ENCODE measurements at regions not wholly inside any gene's neighbourhood (a gene's known extent, or its start where the extent isn't known, plus 50 kb on each side); places are given as distances from the start of the nearest gene placed in this dataset.

DNA sequence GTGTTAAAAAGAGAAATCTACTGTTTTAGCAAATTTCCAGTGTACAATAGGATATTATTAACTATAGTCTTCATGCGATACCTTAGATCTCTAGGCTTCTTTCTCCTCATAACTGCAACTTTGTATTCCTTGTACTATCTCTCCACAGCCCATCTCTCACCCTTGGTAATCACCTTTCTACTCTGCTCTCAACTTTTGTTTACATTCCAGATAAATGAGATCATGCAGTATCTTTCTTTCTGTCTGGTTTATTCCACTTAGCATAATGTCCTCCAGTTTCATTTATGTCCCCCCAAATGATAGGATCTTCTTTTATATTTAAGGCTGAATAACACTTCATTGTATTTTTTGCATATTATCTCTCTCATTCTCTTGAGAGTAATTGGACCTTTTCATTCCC lies 165.5 kb downstream of the HS3ST1 start:
- H3K36me3 ChIP-seq, result no peaks in the 10 kb centered on the region
- no peak overlapping the region for H3K27ac ChIP-seq
- no peak overlapping the region for H3K4me3 ChIP-seq
- WGBS, 2 donors, result 74 to 79% methylated on average over 1 of the region's 1 CpG
- no peak for TF ChIP-seq CTCF (IDR thresholded peaks at IDR 0.05)
- TF ChIP-seq POLR2A (IDR thresholded peaks at IDR 0.05), result no peak
- TF ChIP-seq EP300 (IDR thresholded peaks at IDR 0.05), result no peak
- H3K4me1 ChIP-seq, result no peaks in the 10 kb centered on the region
- DNase-seq (ENCODE audit: low spot score in 2 of 2), result no peak
- peaks cover 0 to 8% (median 0%) of the 10 kb centered on the region in 4 donors for H3K9me3 ChIP-seq
- no peaks in the 10 kb centered on the region for H3K27me3 ChIP-seq

DNA sequence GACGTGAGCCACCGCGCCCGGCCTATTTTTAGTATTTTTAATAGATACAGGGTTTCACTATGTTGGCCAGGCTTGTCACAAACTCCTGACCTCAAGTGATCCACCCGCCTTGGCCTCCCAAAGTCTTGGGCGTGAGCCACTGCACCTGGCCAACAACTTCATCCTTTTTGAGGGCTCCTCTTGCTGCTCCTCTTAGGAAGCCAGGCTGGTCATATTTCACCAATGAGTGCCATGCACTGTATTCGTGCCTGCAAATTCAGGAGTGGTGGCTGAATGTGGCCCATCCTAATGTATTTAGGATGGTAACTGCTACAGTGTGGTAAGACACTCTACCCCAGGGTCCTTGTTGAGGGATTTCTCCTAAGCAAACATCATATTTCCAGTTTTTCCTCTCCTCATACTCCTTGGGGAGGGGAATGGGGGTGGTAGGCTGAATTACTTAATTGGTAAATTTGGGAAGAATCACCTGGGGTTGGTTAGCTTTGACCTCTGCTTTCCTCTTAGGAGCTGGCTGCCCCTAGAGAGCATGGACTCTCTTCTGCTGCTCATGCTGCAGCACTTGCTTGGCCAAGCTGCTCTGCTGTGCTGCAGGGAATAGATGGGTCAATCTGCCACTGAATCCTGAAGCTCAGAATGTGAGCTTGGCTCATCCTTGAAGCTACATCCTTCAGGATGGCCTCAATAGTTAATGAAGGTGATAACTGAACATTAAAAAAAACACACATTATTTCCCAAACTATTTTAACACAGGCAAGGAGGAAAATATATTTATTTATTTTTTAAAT lies 167.4 kb downstream of the HS3ST1 start:
- H3K27ac ChIP-seq, result no peak overlapping the region
- TF ChIP-seq EP300 (IDR thresholded peaks at IDR 0.05) (no peak), POLR2A (IDR thresholded peaks at IDR 0.05) (no peak), CTCF (IDR thresholded peaks at IDR 0.05) (no peak)
- no peak overlapping the region for H3K4me3 ChIP-seq
- WGBS, 2 donors, result 91 to 100% methylated on average over 7 of the region's 7 CpGs
- H3K9me3 ChIP-seq, result peaks cover 0 to 6% (median 0%) of the 10 kb centered on the region in 4 donors
- H3K36me3 ChIP-seq, result no peaks in the 10 kb centered on the region
- DNase-seq (ENCODE audit: low spot score in 2 of 2), result no peak
- H3K27me3 ChIP-seq, result no peaks in the 10 kb centered on the region
- H3K4me1 ChIP-seq, result no peaks in the 10 kb centered on the region

DNA sequence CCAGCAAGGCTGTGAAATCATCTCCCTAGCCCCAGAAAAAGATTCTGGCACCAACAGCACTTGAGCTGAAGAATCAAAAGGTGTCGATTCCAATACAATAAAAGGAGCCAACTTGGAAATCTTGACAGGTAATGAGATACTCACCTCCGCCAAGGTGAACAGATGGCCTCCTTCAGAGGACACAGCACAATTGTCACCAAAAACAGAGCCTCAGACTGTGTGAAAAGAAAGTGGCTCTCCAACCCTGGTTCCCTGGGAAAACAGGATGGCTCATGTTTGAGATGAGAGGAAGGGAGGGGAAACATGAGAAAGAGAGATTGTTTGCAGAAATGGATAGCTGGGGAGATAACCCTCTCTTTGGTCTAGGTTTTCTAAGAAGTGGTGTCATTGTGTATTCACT lies 168.9 kb downstream of the HS3ST1 start:
- Histone ChIP-seq H3K4me1 (no peaks in the 10 kb centered on the region), H3K27ac (no peak overlapping the region), H3K36me3 (no peaks in the 10 kb centered on the region), H3K4me3 (no peak overlapping the region), H3K9me3 (no peaks in the 10 kb centered on the region), H3K27me3 (no peaks in the 10 kb centered on the region)
- WGBS, 2 donors, result 81 to 87% methylated on average over 2 of the region's 2 CpGs
- DNase-seq (ENCODE audit: low spot score in 2 of 2), result no peak
- TF ChIP-seq POLR2A (IDR thresholded peaks at IDR 0.05) (no peak), CTCF (IDR thresholded peaks at IDR 0.05) (no peak)

GRCh38 chr4:11252149-11252548 lies 176.5 kb downstream of the HS3ST1 start:
- TF ChIP-seq EP300 (IDR thresholded peaks at IDR 0.05) (no peak), POLR2A (IDR thresholded peaks at IDR 0.05) (no peak), CTCF (IDR thresholded peaks at IDR 0.05) (no peak)
- DNase-seq (ENCODE audit: low spot score in 2 of 2), result no peak
- H3K4me3 ChIP-seq, result no peak overlapping the region
- no peaks in the 10 kb centered on the region for H3K4me1 ChIP-seq
- 62 to 71% methylated on average over 3 of the region's 3 CpGs for WGBS, 2 donors
- H3K36me3 ChIP-seq, result no peaks in the 10 kb centered on the region
- no peaks in the 10 kb centered on the region for H3K27me3 ChIP-seq
- peaks cover 0 to 3% (median 0%) of the 10 kb centered on the region in 4 donors for H3K9me3 ChIP-seq
- H3K27ac ChIP-seq, result no peak overlapping the region

DNA sequence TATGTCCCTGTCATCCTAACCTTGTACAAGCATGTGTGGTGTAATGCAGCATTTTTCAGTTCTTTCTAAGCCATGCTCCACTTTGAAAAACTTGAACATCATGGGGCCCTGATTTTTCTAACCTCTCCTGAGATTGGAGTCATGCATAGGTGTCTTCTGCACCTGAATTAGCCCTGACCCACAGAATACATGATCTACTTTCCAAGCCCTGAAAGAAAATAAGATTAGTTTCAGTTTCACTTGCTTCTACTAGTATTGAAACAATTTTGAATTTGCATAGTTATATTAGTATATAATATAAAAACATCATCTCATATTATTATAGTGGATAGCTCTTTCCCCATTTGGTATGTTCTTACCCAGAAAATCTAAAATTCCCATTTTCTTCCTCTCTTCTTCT lies 178.2 kb downstream of the HS3ST1 start:
- Histone ChIP-seq H3K4me3 (no peak overlapping the region), H3K36me3 (no peaks in the 10 kb centered on the region), H3K27ac (no peak overlapping the region), H3K4me1 (no peaks in the 10 kb centered on the region), H3K9me3 (peaks cover 0 to 13% (median 0%) of the 10 kb centered on the region in 4 donors), H3K27me3 (no peaks in the 10 kb centered on the region)
- DNase-seq (ENCODE audit: low spot score in 2 of 2), result no peak
- TF ChIP-seq POLR2A (IDR thresholded peaks at IDR 0.05) (no peak), EP300 (IDR thresholded peaks at IDR 0.05) (no peak), CTCF (IDR thresholded peaks at IDR 0.05) (no peak)

Measured in tibial nerve (tissue), 4 donors.